Stomach (tissue), 8 donors: ENCODE measurements at regions not wholly inside any gene's neighbourhood (a gene's known extent, or its start where the extent isn't known, plus 50 kb on each side); places are given as distances from the start of the nearest gene placed in this dataset.

Experiments used
- DNase-seq, 2 donors: peaks; one replicate each; pipeline versions ENCODE4 v3.0.0 to v3.0.0-alpha.2; 2013 to 2019
- H3K27ac ChIP-seq, 5 donors: fragments of 200-600 bp in 4 of 5; sonication (generic) in 4 of 5; one replicate each; pipeline ENCODE4 v1.5.1; 2013 to 2019; ENCODE audit warnings: mild to moderate bottlenecking in 1 of 5, moderate library complexity in 1 of 5
- H3K27me3 ChIP-seq, 3 donors: fragments of 200-600 bp; sonication (generic); one replicate each; pipeline ENCODE4 v1.5.1; 2017 to 2019; ENCODE audit warnings: mixed run types in 1 of 3
- H3K36me3 ChIP-seq, 4 donors: fragments of 200-600 bp; sonication (generic); 1 replicate in 3 of 4; 2 replicates in 1 of 4; pipeline ENCODE4 v1.5.1; 2016 to 2019
- H3K4me1 ChIP-seq, 4 donors: fragments of 200-600 bp; sonication (generic); one replicate each; pipeline ENCODE4 v1.5.1; 2016 to 2019
- H3K4me3 ChIP-seq, 4 donors: fragments of 200-600 bp; sonication (generic) in 3 of 4; one replicate each; pipeline ENCODE4 v1.5.1; 2016 to 2019; ENCODE audit warnings: mild to moderate bottlenecking in 1 of 4
- H3K9me3 ChIP-seq, 4 donors: fragments of 200-600 bp; sonication (generic); one replicate each; pipeline ENCODE4 v1.5.1; 2016 to 2019
- EP300 ChIP-seq: sonication (generic); formaldehyde crosslinking; IDR thresholded peaks from one replicate; pipeline ENCODE4 v1.6.1; 2017; ENCODE audit warnings: antibody characterized with exemption
- POLR2A ChIP-seq, 4 donors: fragments of 450-650 bp; IDR thresholded peaks; one replicate each; pipeline ENCODE4 v1.6.1; 2016; ENCODE audit warnings: antibody characterized with exemption in 4 of 4, control low read depth in 2 of 4, mild to moderate bottlenecking in 1 of 4, moderate library complexity in 1 of 4
- POLR2AphosphoS5 ChIP-seq, 3 donors: sonication (generic); formaldehyde crosslinking; IDR thresholded peaks; one replicate each; pipeline ENCODE4 v1.6.1; 2016; ENCODE audit warnings: antibody characterized with exemption in 3 of 3
- WGBS, 5 donors: extraction: QIAGEN DNeasy Blood & Tissue Kit in 3 of 5; methylation state at CpG; one replicate each; pipeline versions ENCODE4 v1.1.5 to v1.1.7; 2013 to 2018; 5-methylcytosine and 5-hydroxymethylcytosine counted together
- intact Hi-C: fragments of 100-400 bp; cut with DNase I; formaldehyde crosslinking; loops from one replicate; pipeline ENCODE4 v1.15.1; 2023; ENCODE audit warnings: low total_unique reads
- TF ChIP-seq, protein P1 (sequence below), 7 experiments: fragments of 450-650 bp in 4 of 7; fragments of 200-600 bp in 3 of 7; sonication (generic) in 3 of 7; IDR thresholded peaks; one replicate each; pipeline ENCODE4 v1.5.1; 2016 to 2019; ENCODE audit warnings: antibody characterized with exemption in 7 of 7, control low read depth in 2 of 7, mild to moderate bottlenecking in 1 of 7
- donor health status: healthy with polysubstance abuse.
- donor health status: Bipolar disorder and iron deficiency.
- donor health status: healthy.

DNA sequence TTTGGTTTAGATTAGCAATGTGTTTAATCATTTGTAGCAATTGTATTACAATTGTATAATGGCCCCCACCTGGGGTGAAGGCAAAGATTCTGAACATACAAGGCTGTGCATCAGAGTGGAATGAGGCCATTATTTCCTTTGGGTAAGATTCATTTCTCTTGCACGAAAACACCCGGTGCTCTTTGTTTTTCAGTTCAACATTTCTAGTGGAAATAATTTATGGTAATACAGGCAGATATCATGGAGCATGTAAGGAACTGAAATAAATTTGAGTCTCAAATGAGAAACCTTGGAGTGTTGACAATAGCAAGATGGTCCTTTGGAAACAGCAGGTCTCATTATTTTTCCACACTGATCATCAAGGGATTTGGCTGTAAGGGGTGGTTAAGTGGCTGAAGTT lies 475.9 kb downstream of the GABRG2 start:
- H3K36me3 ChIP-seq = no peaks in the 10 kb centered on the region
- H3K4me1 ChIP-seq = no peaks in the 10 kb centered on the region
- H3K9me3 ChIP-seq = peaks cover 0 to 8% (median 2%) of the 10 kb centered on the region in 4 donors
- no peaks in the 10 kb centered on the region for H3K27me3 ChIP-seq
- no peak for TF ChIP-seq EP300
- TF ChIP-seq POLR2A (IDR thresholded peaks at IDR 0.05) = no peak
- TF ChIP-seq, protein P1, sequence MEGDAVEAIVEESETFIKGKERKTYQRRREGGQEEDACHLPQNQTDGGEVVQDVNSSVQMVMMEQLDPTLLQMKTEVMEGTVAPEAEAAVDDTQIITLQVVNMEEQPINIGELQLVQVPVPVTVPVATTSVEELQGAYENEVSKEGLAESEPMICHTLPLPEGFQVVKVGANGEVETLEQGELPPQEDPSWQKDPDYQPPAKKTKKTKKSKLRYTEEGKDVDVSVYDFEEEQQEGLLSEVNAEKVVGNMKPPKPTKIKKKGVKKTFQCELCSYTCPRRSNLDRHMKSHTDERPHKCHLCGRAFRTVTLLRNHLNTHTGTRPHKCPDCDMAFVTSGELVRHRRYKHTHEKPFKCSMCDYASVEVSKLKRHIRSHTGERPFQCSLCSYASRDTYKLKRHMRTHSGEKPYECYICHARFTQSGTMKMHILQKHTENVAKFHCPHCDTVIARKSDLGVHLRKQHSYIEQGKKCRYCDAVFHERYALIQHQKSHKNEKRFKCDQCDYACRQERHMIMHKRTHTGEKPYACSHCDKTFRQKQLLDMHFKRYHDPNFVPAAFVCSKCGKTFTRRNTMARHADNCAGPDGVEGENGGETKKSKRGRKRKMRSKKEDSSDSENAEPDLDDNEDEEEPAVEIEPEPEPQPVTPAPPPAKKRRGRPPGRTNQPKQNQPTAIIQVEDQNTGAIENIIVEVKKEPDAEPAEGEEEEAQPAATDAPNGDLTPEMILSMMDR (IDR thresholded peaks at IDR 0.05) = no peak
- TF ChIP-seq POLR2AphosphoS5 (IDR thresholded peaks at IDR 0.05) = no peak
- H3K4me3 ChIP-seq = no peak overlapping the region
- no peak overlapping the region for H3K27ac ChIP-seq
- DNase-seq = no peak
- intact Hi-C loops = no loop called here
- 57 to 88% (median 77%) methylated on average over 2 of the region's 2 CpGs for WGBS, 5 donors

DNA sequence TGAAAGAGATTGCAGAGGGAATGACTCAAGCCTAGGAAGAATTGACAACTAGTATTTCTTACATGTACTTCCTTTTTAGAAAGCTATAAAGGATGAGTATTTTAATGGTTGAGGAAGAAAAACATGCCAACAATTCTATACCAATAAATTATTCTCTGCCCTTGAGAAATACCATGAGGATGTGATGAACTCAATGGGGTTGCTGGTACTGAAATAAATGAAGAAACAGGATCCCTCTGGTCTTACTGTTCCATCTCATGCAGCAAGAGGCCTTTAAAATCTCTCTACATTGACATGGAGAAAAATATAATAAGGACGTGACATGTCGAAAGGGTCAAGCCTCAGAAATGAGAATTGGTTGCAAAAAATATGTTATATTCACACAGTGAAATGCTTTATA lies 477.3 kb downstream of the GABRG2 start:
- intact Hi-C loops = no loop called here
- no peaks in the 10 kb centered on the region for H3K27me3 ChIP-seq
- no peak for DNase-seq
- no peak overlapping the region for H3K4me3 ChIP-seq
- H3K36me3 ChIP-seq = no peaks in the 10 kb centered on the region
- 86 to 96% (median 90%) methylated on average over 2 of the region's 2 CpGs for WGBS, 5 donors
- H3K27ac ChIP-seq = no peak overlapping the region
- H3K9me3 ChIP-seq = peaks cover 0 to 17% (median 5%) of the 10 kb centered on the region in 4 donors
- TF ChIP-seq POLR2AphosphoS5 (IDR thresholded peaks at IDR 0.05) (no peak), EP300 (no peak)
- TF ChIP-seq, protein P1 (IDR thresholded peaks at IDR 0.05) = no peak
- no peaks in the 10 kb centered on the region for H3K4me1 ChIP-seq

DNA sequence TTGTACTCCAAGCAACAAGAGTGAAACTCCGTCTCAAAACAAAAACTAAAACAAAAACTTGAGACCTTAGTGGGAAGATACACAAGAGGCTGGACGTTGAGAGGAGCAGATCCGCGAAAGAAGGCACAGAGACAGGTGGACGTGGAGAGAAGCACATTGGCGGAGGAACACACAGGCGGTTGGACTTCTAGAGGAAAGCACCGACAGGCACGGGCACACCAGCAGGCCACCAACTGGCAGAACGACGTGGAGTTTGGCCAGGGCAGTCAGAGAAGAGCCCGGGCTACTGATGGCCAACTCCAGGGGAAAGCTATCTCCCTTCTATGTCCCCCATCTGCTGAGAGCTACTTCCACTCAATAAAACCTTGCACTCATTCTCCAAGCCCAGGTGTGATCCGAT lies 482.7 kb downstream of the GABRG2 start:
- intact Hi-C loops = no loop called here
- peaks cover 0 to 28% (median 8%) of the 10 kb centered on the region in 4 donors for H3K9me3 ChIP-seq
- TF ChIP-seq POLR2A (IDR thresholded peaks at IDR 0.05) (no peak), EP300 (no peak), POLR2AphosphoS5 (IDR thresholded peaks at IDR 0.05) (no peak)
- TF ChIP-seq, protein P1 (IDR thresholded peaks at IDR 0.05) = no peak
- WGBS, 5 donors = 79 to 94% (median 89%) methylated on average over 13 of the region's 13 CpGs
- H3K27ac ChIP-seq = no peak overlapping the region
- no peak overlapping the region for H3K4me3 ChIP-seq
- no peak for DNase-seq
- no peaks in the 10 kb centered on the region for H3K4me1 ChIP-seq
- H3K36me3 ChIP-seq = no peaks in the 10 kb centered on the region
- no peaks in the 10 kb centered on the region for H3K27me3 ChIP-seq

DNA sequence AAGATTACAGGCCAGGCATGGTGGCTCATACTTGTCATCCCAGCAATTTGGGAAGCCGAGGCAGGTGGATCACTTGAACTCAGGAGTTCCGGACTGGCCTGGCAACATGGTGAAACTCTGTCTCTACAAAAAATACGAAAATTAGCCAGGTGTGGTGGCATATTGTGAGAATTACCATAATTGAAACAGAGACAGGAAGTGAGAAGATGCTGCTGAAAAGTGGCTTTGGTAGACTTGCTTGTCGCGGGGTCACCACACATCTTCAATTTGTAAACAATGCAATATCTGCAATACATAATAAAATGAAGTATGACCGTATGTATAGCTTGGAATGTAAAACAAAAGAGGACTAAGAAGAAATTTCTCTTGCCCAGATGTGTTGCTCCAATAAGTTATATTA lies 490.5 kb downstream of the GABRG2 start:
- intact Hi-C loops = no loop called here
- Histone ChIP-seq H3K27ac (no peak overlapping the region), H3K4me1 (no peaks in the 10 kb centered on the region), H3K27me3 (no peaks in the 10 kb centered on the region), H3K36me3 (no peaks in the 10 kb centered on the region), H3K9me3 (peaks cover 0 to 14% (median 0%) of the 10 kb centered on the region in 4 donors), H3K4me3 (no peak overlapping the region)
- no peak for DNase-seq
- no peak for TF ChIP-seq POLR2A (IDR thresholded peaks at IDR 0.05)
- 82 to 87% (median 86%) methylated on average over 6 of the region's 6 CpGs for WGBS, 5 donors

DNA sequence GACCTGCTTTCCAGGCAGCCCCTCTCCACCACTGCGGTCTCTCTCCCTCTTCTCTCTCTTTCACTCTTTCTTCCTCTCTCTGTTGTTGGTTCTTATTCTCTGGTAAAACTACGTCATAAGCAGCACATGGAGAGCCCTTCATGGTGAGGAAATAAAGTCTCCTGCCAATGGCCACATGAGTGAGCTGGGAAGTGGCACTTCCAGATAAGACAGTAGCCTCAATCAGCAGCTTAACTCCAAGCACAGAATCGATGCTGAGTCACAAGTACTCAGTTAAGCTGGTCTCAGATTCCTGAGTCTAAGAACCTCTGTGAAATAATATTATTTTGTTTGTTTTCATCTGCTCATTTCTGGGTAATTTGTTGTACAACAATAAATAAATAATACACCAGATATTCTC lies 500.1 kb downstream of the GABRG2 start:
- Histone ChIP-seq H3K27ac (no peak overlapping the region), H3K36me3 (no peaks in the 10 kb centered on the region), H3K4me1 (no peaks in the 10 kb centered on the region), H3K27me3 (no peaks in the 10 kb centered on the region), H3K9me3 (no peaks in the 10 kb centered on the region), H3K4me3 (no peak overlapping the region)
- WGBS, 5 donors = 48 to 69% (median 64%) methylated on average over 3 of the region's 3 CpGs
- TF ChIP-seq, protein P1 (IDR thresholded peaks at IDR 0.05) = no peak
- TF ChIP-seq POLR2AphosphoS5 (IDR thresholded peaks at IDR 0.05) (no peak), EP300 (no peak), POLR2A (IDR thresholded peaks at IDR 0.05) (no peak)
- DNase-seq = no peak
- intact Hi-C loops = no loop called here
